Karpas-422 (cell line): ENCODE measurements at regions not wholly inside any gene's neighbourhood (a gene's known extent, or its start where the extent isn't known, plus 50 kb on each side); places are given as distances from the start of the nearest gene placed in this dataset.

Experiments used
- DNase-seq: peaks from one replicate; pipeline ENCODE4 v3.0.0-alpha.2; 2015
- H2AFZ ChIP-seq: fragments of 200-600 bp; sonication (generic); 2 replicates; pipeline ENCODE4 v1.6.1; 2014; ENCODE audit warnings: antibody characterized with exemption, low read length, mixed read lengths
- H3K27ac ChIP-seq: fragments of 200-600 bp; sonication (generic); 2 replicates; pipeline ENCODE4 v1.5.1; 2014; ENCODE audit warnings: mild to moderate bottlenecking, low read length, moderate library complexity
- H3K27me3 ChIP-seq: fragments of 200-600 bp; sonication (generic); 2 replicates; pipeline ENCODE4 v1.6.1; 2014; ENCODE audit warnings: low read length, mixed read lengths
- H3K36me3 ChIP-seq: fragments of 200-600 bp; sonication (generic); 2 replicates; pipeline ENCODE4 v1.6.1; 2014; ENCODE audit warnings: low read length, mixed read lengths; ENCODE audit not compliant: insufficient read depth
- H3K4me1 ChIP-seq: fragments of 200-600 bp; sonication (generic); 2 replicates; pipeline ENCODE4 v1.6.1; 2014; ENCODE audit warnings: mild to moderate bottlenecking, low read length, mixed read lengths
- H3K4me2 ChIP-seq: fragments of 200-600 bp; sonication (generic); 2 replicates; pipeline ENCODE4 v1.6.1; 2014; ENCODE audit warnings: low read length, low read depth, mild to moderate bottlenecking; ENCODE audit not compliant: poor library complexity, severe bottlenecking
- H3K4me3 ChIP-seq: fragments of 200-600 bp; sonication (generic); 2 replicates; pipeline ENCODE4 v1.5.1; 2014; ENCODE audit warnings: mild to moderate bottlenecking, antibody characterized with exemption, low read length, mixed read lengths
- H3K79me2 ChIP-seq: fragments of 200-600 bp; sonication (generic); 2 replicates; pipeline ENCODE4 v1.6.1; 2014; ENCODE audit warnings: mild to moderate bottlenecking, low read length, mixed read lengths
- H3K9ac ChIP-seq: fragments of 200-600 bp; sonication (generic); 2 replicates; pipeline ENCODE4 v1.6.0; 2014; ENCODE audit warnings: low read length
- H3K9me2 ChIP-seq: fragments of 200-600 bp; sonication (generic), shearing (Covaris generic); replicated peaks from 2 replicates; pipeline ENCODE4 v1.6.0; 2014; ENCODE audit warnings: mild to moderate bottlenecking, low read length, moderate library complexity; ENCODE audit not compliant: insufficient read depth
- H3K9me3 ChIP-seq: fragments of 300-700, 200-600 bp; sonication (generic); 2 replicates; pipeline ENCODE4 v1.6.1; 2014; ENCODE audit warnings: low read length, mixed read lengths
- H4K20me1 ChIP-seq: fragments of 200-600 bp; sonication (generic); 2 replicates; pipeline ENCODE4 v1.6.1; 2014; ENCODE audit warnings: mild to moderate bottlenecking, antibody characterized with exemption, low read length, low read depth; ENCODE audit not compliant: insufficient read depth

- H2AFZ ChIP-seq, result no peak overlapping the region
- H3K4me1 ChIP-seq, result no peaks in the 10 kb centered on the region
- no peak overlapping the region for H3K27ac ChIP-seq
- H3K4me2 ChIP-seq, result no peak overlapping the region
- no peaks in the 10 kb centered on the region for H3K9me2 ChIP-seq
- no peaks in the 10 kb centered on the region for H3K9me3 ChIP-seq
- H3K79me2 ChIP-seq, result no peaks in the 10 kb centered on the region
- no peaks in the 10 kb centered on the region for H3K36me3 ChIP-seq
- H3K4me3 ChIP-seq, result no peak overlapping the region
- H3K9ac ChIP-seq, result no peak overlapping the region
- H4K20me1 ChIP-seq, result no peaks in the 10 kb centered on the region
- DNase-seq, result no peak
- no peaks in the 10 kb centered on the region for H3K27me3 ChIP-seq
Observed at GRCh38 chr1:165119086-165119485, 237.4 kb downstream of the LMX1A start.

DNA sequence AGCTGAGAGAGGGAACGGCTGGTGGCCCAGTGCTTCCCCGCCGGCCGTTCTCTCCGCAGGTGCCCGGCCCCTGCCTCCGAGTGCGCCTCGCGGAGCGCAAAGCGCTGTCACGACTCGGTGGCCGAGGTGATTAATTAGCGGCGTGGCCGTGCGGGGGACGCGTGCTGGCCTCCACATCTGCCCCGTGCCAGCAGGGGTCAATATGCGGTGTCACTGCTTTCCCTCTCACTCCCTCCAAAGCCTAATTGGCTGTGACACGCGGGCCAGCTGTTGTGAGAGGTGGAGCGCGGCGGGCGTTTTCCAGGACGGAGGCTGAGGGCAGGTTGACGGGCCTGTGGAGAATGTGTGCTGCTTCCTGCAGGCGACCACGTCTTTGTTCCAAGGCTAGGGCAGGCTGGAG lies 239.0 kb downstream of the LMX1A start:
- Histone ChIP-seq H3K36me3 (no peaks in the 10 kb centered on the region), H3K27ac (no peak overlapping the region), H3K9me3 (no peaks in the 10 kb centered on the region), H2AFZ (no peak overlapping the region), H3K9me2 (no peaks in the 10 kb centered on the region), H3K27me3 (no peaks in the 10 kb centered on the region), H3K4me3 (no peak overlapping the region), H3K9ac (no peak overlapping the region), H3K4me1 (no peaks in the 10 kb centered on the region), H3K79me2 (no peaks in the 10 kb centered on the region), H3K4me2 (no peak overlapping the region), H4K20me1 (no peaks in the 10 kb centered on the region)
- DNase-seq, result no peak

- Histone ChIP-seq H3K4me2 (no peak overlapping the region), H3K4me1 (no peaks in the 10 kb centered on the region), H3K27ac (no peak overlapping the region), H3K36me3 (no peaks in the 10 kb centered on the region), H3K4me3 (no peak overlapping the region), H3K9ac (no peak overlapping the region), H3K9me2 (no peaks in the 10 kb centered on the region), H2AFZ (no peak overlapping the region), H3K27me3 (no peaks in the 10 kb centered on the region), H3K79me2 (no peaks in the 10 kb centered on the region), H3K9me3 (no peaks in the 10 kb centered on the region), H4K20me1 (no peaks in the 10 kb centered on the region)
- DNase-seq, result no peak
Observed at GRCh38 chr1:165116732-165117131, 239.8 kb downstream of the LMX1A start.

DNA sequence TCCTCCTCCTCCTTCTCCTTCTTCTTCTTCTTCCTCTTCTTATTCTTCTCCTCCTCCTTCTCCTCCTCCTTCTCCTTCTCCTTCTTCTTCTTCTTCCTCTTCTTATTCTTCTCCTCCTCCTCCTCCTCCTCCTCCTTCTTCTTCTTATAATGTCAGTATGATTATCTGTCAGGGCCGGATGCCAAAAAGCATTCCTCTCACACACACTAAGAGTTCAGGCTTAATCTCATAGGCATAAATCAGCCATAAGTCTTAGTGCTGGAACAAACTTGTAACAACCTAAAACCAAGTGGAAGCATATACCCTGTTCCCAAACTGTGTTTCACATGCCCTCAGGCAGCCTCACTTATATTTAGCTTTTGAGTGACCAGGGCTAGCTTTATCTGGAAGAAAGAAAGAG lies 240.3 kb downstream of the LMX1A start:
- Histone ChIP-seq H3K27ac (no peak overlapping the region), H3K79me2 (no peaks in the 10 kb centered on the region), H3K9me3 (no peaks in the 10 kb centered on the region), H3K36me3 (no peaks in the 10 kb centered on the region), H3K4me2 (no peak overlapping the region), H2AFZ (no peak overlapping the region), H3K27me3 (no peaks in the 10 kb centered on the region), H3K9me2 (no peaks in the 10 kb centered on the region), H4K20me1 (no peaks in the 10 kb centered on the region), H3K4me3 (no peak overlapping the region), H3K9ac (no peak overlapping the region), H3K4me1 (no peaks in the 10 kb centered on the region)
- no peak for DNase-seq

GRCh38 chr1:165114889-165115285 lies 241.6 kb downstream of the LMX1A start:
- Histone ChIP-seq H3K79me2 (no peaks in the 10 kb centered on the region), H3K9me3 (no peaks in the 10 kb centered on the region), H3K4me3 (no peak overlapping the region), H3K4me1 (no peaks in the 10 kb centered on the region), H4K20me1 (no peaks in the 10 kb centered on the region), H3K9ac (no peak overlapping the region), H2AFZ (no peak overlapping the region), H3K27ac (no peak overlapping the region), H3K27me3 (no peaks in the 10 kb centered on the region), H3K36me3 (no peaks in the 10 kb centered on the region), H3K9me2 (no peaks in the 10 kb centered on the region), H3K4me2 (no peak overlapping the region)
- DNase-seq, result no peak

- Histone ChIP-seq H3K9me2 (no peaks in the 10 kb centered on the region), H3K36me3 (no peaks in the 10 kb centered on the region), H3K4me1 (no peaks in the 10 kb centered on the region), H3K4me2 (no peak overlapping the region), H3K27me3 (no peaks in the 10 kb centered on the region), H3K79me2 (no peaks in the 10 kb centered on the region), H3K27ac (no peak overlapping the region), H3K4me3 (no peak overlapping the region), H4K20me1 (no peaks in the 10 kb centered on the region), H3K9ac (no peak overlapping the region), H3K9me3 (no peaks in the 10 kb centered on the region), H2AFZ (no peak overlapping the region)
- DNase-seq, result peak; percentile 67
Observed at GRCh38 chr1:165114022-165114888, 242.3 kb downstream of the LMX1A start.

GRCh38 chr1:165112260-165112659 lies 244.3 kb downstream of the LMX1A start:
- no peak for DNase-seq
- Histone ChIP-seq H3K27me3 (no peaks in the 10 kb centered on the region), H3K36me3 (no peaks in the 10 kb centered on the region), H2AFZ (no peak overlapping the region), H3K9ac (no peak overlapping the region), H3K4me1 (no peaks in the 10 kb centered on the region), H3K9me2 (no peaks in the 10 kb centered on the region), H3K4me3 (no peak overlapping the region), H3K9me3 (no peaks in the 10 kb centered on the region), H3K79me2 (no peaks in the 10 kb centered on the region), H3K27ac (no peak overlapping the region), H4K20me1 (no peaks in the 10 kb centered on the region), H3K4me2 (no peak overlapping the region)

DNA sequence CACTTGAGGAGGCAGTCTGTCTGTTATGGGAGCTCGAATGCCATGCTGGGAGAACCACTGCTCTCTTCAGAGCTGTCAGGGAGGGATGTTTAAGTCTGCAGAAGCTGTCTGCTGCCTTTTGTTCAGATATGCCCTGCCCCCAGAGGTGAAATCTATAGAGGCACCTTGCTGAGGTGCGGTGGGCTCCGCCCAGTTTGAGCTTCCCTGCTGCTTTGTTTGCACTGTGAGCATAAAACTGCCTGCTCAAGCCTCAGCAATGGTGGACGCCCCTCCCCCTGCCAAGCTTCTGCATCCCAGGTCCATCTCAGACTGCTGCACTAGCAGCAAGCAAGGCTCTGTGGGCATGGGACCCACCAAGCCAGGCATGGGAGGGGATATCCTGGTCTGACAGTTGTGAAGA lies 247.5 kb downstream of the LMX1A start:
- no peaks in the 10 kb centered on the region for H3K36me3 ChIP-seq
- DNase-seq, result no peak
- H3K4me2 ChIP-seq, result no peak overlapping the region
- H4K20me1 ChIP-seq, result no peaks in the 10 kb centered on the region
- H3K4me3 ChIP-seq, result no peak overlapping the region
- no peak overlapping the region for H2AFZ ChIP-seq
- no peaks in the 10 kb centered on the region for H3K4me1 ChIP-seq
- no peaks in the 10 kb centered on the region for H3K27me3 ChIP-seq
- no peak overlapping the region for H3K9ac ChIP-seq
- no peaks in the 10 kb centered on the region for H3K9me2 ChIP-seq
- H3K9me3 ChIP-seq, result no peaks in the 10 kb centered on the region
- H3K27ac ChIP-seq, result no peak overlapping the region
- no peaks in the 10 kb centered on the region for H3K79me2 ChIP-seq
